K562 (cell line): ENCODE measurements at regions not wholly inside any gene's neighbourhood (a gene's known extent, or its start where the extent isn't known, plus 50 kb on each side); places are given as distances from the start of the nearest gene placed in this dataset.

Experiments used
- ATAC-seq: fragments of 200-7000 bp; cut with Tn5 transposase; 3 replicates; pipeline ENCODE4 v1.9.1; 2020; ENCODE audit warnings: moderate library complexity
- BruUV-seq: library from RNA; stranded (reverse); fragments of 400-500 nt; replicated peaks from 2 replicates; lab custom pipeline; 2021; lab: Mats Ljungman, UMichigan
- CTCF ChIA-PET: fragments of 300-600 bp; formaldehyde crosslinking; extraction: SDS; loops from one replicate; lab custom pipeline; 2021; ENCODE audit warnings: low intra/inter-chr PET ratio; lab: Yijun Ruan, JAX
- POLR2A ChIA-PET: fragments of 300-600, 350-650 bp; sonication (Branson Sonifier 250); formaldehyde crosslinking; extraction: SDS; loops from one replicate; lab custom pipeline; 2021; ENCODE audit warnings: antibody characterized with exemption, inconsistent platforms; lab: Yijun Ruan, JAX
- DNase-seq, 4 experiments: peaks; one replicate each; pipeline versions ENCODE4 v3.0.0 to v3.0.0-alpha.2; 2011 to 2018; ENCODE audit warnings: low spot score in 3 of 4, mixed read lengths in 3 of 4; ENCODE audit errors: extremely low read depth in 1 of 4
- FAIRE-seq: peaks from 2 replicates; lab custom pipeline; 2011; peaks lifted over from hg19 to GRCh38; lab: Jason Lieb, UNC
- H2AFZ ChIP-seq: 2 replicates; pipeline ENCODE4 v1.6.0; 2011; ENCODE audit warnings: low read depth, low read length, control low read depth, inconsistent platforms
- H3K27ac ChIP-seq: fragments of 200-600 bp; 3 replicates; pipeline ENCODE4 v1.8.0; 2011; ENCODE audit warnings: low read depth, mild to moderate bottlenecking, control low read depth, inconsistent platforms, low read length, moderate library complexity, mixed read lengths; ENCODE audit errors: extremely low read depth
- H3K27me3 ChIP-seq, 2 experiments: fragments of 300-600 bp in 1 of 2; 2 replicates in 1 of 2; 3 replicates in 1 of 2; pipeline versions ENCODE4 v1.6.0 to v1.8.0; 2011; ENCODE audit warnings: inconsistent platforms in 2 of 2, low read length in 2 of 2, mild to moderate bottlenecking in 1 of 2, mixed read lengths in 1 of 2, moderate library complexity in 1 of 2; ENCODE audit not compliant: control insufficient read depth in 2 of 2, insufficient read depth in 2 of 2
- H3K36me3 ChIP-seq: fragments of 300-600 bp; 3 replicates; pipeline ENCODE4 v1.8.0; 2011; ENCODE audit warnings: mild to moderate bottlenecking, low read length, inconsistent platforms; ENCODE audit not compliant: control insufficient read depth, insufficient read depth
- H3K4me1 ChIP-seq, 2 experiments: fragments of 200-600 bp in 1 of 2; replicated peaks in 1 of 2; 2 replicates in 1 of 2; 3 replicates in 1 of 2; pipeline versions ENCODE4 v1.5.1 to v1.8.0; 2011; ENCODE audit warnings: inconsistent platforms in 2 of 2, low read length in 2 of 2, mild to moderate bottlenecking in 1 of 2, mixed read lengths in 1 of 2, moderate library complexity in 1 of 2; ENCODE audit not compliant: control insufficient read depth in 2 of 2, insufficient read depth in 2 of 2
- H3K4me2 ChIP-seq: 2 replicates; pipeline ENCODE4 v1.6.1; 2011; ENCODE audit warnings: low read length, control low read depth, inconsistent platforms, mixed read lengths; ENCODE audit not compliant: insufficient read depth
- H3K4me3 ChIP-seq: fragments of 200-600 bp; sonication (generic), shearing (Covaris generic); 2 replicates; pipeline ENCODE4 v1.5.1; 2016; ENCODE audit warnings: control low read depth, inconsistent platforms
- H3K79me2 ChIP-seq: fragments of 200-600 bp; 3 replicates; pipeline ENCODE4 v1.8.0; 2011; ENCODE audit warnings: low read length, inconsistent platforms; ENCODE audit not compliant: control insufficient read depth, insufficient read depth
- H3K9ac ChIP-seq, 2 experiments: 2 replicates each; pipeline versions ENCODE4 v1.6.0 to v1.6.1; 2011; ENCODE audit warnings: low read depth in 2 of 2, low read length in 2 of 2, control low read depth in 1 of 2, inconsistent platforms in 1 of 2, mild to moderate bottlenecking in 1 of 2, mixed read lengths in 1 of 2; ENCODE audit not compliant: insufficient read depth in 1 of 2
- H3K9me1 ChIP-seq: one replicate; pipeline ENCODE4 v1.6.0; 2011; ENCODE audit warnings: inconsistent platforms, mild to moderate bottlenecking, low read length, moderate library complexity; ENCODE audit not compliant: control insufficient read depth, insufficient read depth
- H3K9me3 ChIP-seq: replicated peaks from 2 replicates; pipeline ENCODE4 v1.5.1; 2011; ENCODE audit warnings: low read depth, low read length, inconsistent platforms; ENCODE audit not compliant: control insufficient read depth, insufficient read depth
- H4K20me1 ChIP-seq: replicated peaks from 2 replicates; pipeline ENCODE4 v1.6.1; 2011; ENCODE audit warnings: low read length, inconsistent platforms, mixed read lengths; ENCODE audit not compliant: control insufficient read depth, insufficient read depth
- BRD4 ChIP-seq: fragments of 200-600 bp; sonication (generic); IDR thresholded peaks from 2 replicates; pipeline ENCODE4 v1.6.1; 2017; ENCODE audit warnings: inconsistent platforms
- CBFA2T3 ChIP-seq: fragments of 450-650 bp; IDR thresholded peaks from 2 replicates; pipeline ENCODE4 v1.6.1; 2017
- CSDE1 ChIP-seq, 2 experiments: fragments of 450-650 bp; IDR thresholded peaks; 2 replicates each; pipeline ENCODE4 v1.6.1; 2016; ENCODE audit warnings: mild to moderate bottlenecking in 1 of 2
- EGR1 ChIP-seq: fragments of 450-650 bp; conservative IDR thresholded peaks from 2 replicates; pipeline ENCODE4 v1.6.1; 2017; ENCODE audit warnings: mild to moderate bottlenecking
- EHMT2 ChIP-seq: fragments of 450-650 bp; IDR thresholded peaks from 2 replicates; pipeline ENCODE4 v1.6.1; 2018; ENCODE audit warnings: antibody characterized with exemption
- FOXP1 ChIP-seq: sonication (generic); formaldehyde crosslinking; IDR thresholded peaks from 2 replicates; pipeline ENCODE4 v1.8.0; 2022; ENCODE audit warnings: mild to moderate bottlenecking, missing genetic modification reagents
- HDAC6 ChIP-seq: IDR thresholded peaks from 2 replicates; pipeline ENCODE4 v1.6.1; 2012; ENCODE audit warnings: low read depth, mild to moderate bottlenecking, control low read depth, inconsistent platforms, low read length, moderate library complexity
- MEF2A ChIP-seq: IDR thresholded peaks from 2 replicates; pipeline ENCODE4 v1.6.1; 2011; ENCODE audit warnings: low read depth, mild to moderate bottlenecking, low read length, moderate library complexity; ENCODE audit not compliant: control insufficient read depth
- PCBP2 ChIP-seq: fragments of 200-400 bp; formaldehyde crosslinking; IDR thresholded peaks from 2 replicates; pipeline ENCODE4 v1.6.1; 2018; ENCODE audit warnings: low read length, low read depth, mild to moderate bottlenecking, moderate library complexity; ENCODE audit not compliant: poor library complexity, severe bottlenecking
- SAP30 ChIP-seq: fragments of 200-600 bp; sonication (generic); IDR thresholded peaks from 2 replicates; pipeline ENCODE4 v1.6.1; 2012; ENCODE audit warnings: borderline replicate concordance, low read depth, mild to moderate bottlenecking, moderate library complexity, low read length, control low read depth, inconsistent platforms; ENCODE audit not compliant: insufficient read depth, poor library complexity, severe bottlenecking
- XRCC3 ChIP-seq: fragments of 450-650 bp; IDR thresholded peaks from 2 replicates; pipeline ENCODE4 v1.6.1; 2017; ENCODE audit warnings: mild to moderate bottlenecking, moderate library complexity
- ZNF324 ChIP-seq: fragments of 250-450 bp; sonication (Bioruptor Pico); IDR thresholded peaks from 2 replicates; pipeline ENCODE4 v1.4.0; 2020; ENCODE audit warnings: mild to moderate bottlenecking
- ZNF57 ChIP-seq: fragments of 450-650 bp; formaldehyde crosslinking; IDR thresholded peaks from 2 replicates; pipeline ENCODE4 v1.4.0; 2020; ENCODE audit warnings: mild to moderate bottlenecking, moderate library complexity
- ZNF584 ChIP-seq: fragments of 200-800 bp; sonication (Bioruptor generic); IDR thresholded peaks from 2 replicates; pipeline ENCODE4 v1.6.1; 2016; ENCODE audit warnings: low read depth, mild to moderate bottlenecking, missing genetic modification characterization, missing compliant biosample characterization
- WGBS: fragments of 100-300 bp; shearing (Covaris generic); methylation state at CpG from one replicate; pipeline ENCODE4 v1.1.6; 2016; ENCODE audit warnings: low coverage, mixed read lengths; ENCODE audit not compliant: insufficient coverage; ENCODE audit errors: missing lambda C conversion rate; 5-methylcytosine and 5-hydroxymethylcytosine counted together
- in situ Hi-C: fragments of 300-500 bp; cut with MboI; formaldehyde crosslinking; loops from 4 replicates; pipeline ENCODE4 v1.15.0; 2018; ENCODE audit warnings: inconsistent platforms, mixed read lengths
- intact Hi-C: fragments of 100-400 bp; cut with micrococcal nuclease; formaldehyde crosslinking; loops from 2 replicates; pipeline ENCODE4 v1.14.2; 2022
- TF ChIP-seq, protein P1 (sequence below): sonication (generic); formaldehyde crosslinking; IDR thresholded peaks from 2 replicates; pipeline ENCODE4 v1.5.0; 2020; ENCODE audit warnings: missing genetic modification reagents
- TF ChIP-seq, protein P2 (sequence below): fragments of 200-800 bp; sonication (Bioruptor generic); IDR thresholded peaks from 2 replicates; pipeline ENCODE4 v1.6.1; 2017; ENCODE audit warnings: missing genetic modification characterization, missing compliant biosample characterization
- TF ChIP-seq, protein P3 (sequence below): fragments of 450-650 bp; IDR thresholded peaks from 2 replicates; pipeline ENCODE4 v1.6.1; 2016; ENCODE audit warnings: antibody characterized with exemption
- TF ChIP-seq, protein P4 (sequence below): fragments of 450-650 bp; formaldehyde crosslinking; IDR thresholded peaks from 2 replicates; pipeline ENCODE4 v1.4.0; 2022; ENCODE audit warnings: missing genetic modification characterization

DNA sequence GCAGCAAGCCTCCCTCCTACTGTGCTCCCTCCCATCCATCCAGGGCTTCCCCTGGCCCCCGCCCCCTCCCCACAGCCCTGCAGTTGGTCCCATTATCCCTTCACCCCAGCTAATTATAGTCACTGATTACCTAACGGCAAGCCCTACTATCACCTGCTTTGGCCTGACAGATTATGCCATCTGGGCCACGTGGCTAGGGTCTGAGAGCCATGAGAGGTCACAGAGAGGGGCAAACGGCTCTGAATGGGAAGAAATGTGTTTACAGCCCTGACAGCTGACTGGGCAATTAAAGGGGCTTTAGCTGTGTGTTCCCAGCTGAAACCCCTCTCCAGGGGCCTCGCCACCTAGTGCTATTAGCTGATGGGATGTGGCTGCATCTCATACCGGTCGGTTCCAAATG, 134.4 kb upstream of the CPEB2 start:
- in situ Hi-C loops (no loop called here), intact Hi-C loops (no loop called here)
- H3K36me3 ChIP-seq = no peaks in the 10 kb centered on the region
- no peaks in the 10 kb centered on the region for H4K20me1 ChIP-seq
- ATAC-seq (no peak), DNase-seq (peak in 2 of 4 experiments; percentile 12 to 31), FAIRE-seq (no peak)
- no peak overlapping the region for H3K4me2 ChIP-seq
- H3K9me3 ChIP-seq = no peaks in the 10 kb centered on the region
- CTCF ChIA-PET = no interaction called here
- H2AFZ ChIP-seq = peak overlapping the region; percentile 40
- no peaks in the 10 kb centered on the region for H3K79me2 ChIP-seq
- H3K27ac ChIP-seq = no peak overlapping the region
- no peaks in the 10 kb centered on the region for H3K9me1 ChIP-seq
- POLR2A ChIA-PET = interaction anchor here (0.7 to 1.0 kb wide), 2 partner anchors 12 to 136 kb away, joined by 4 to 5 read pairs; no protein-coding TSS in a partner anchor
- no peaks in the 10 kb centered on the region for H3K27me3 ChIP-seq
- WGBS = 14% methylated on average over 5 of the region's 7 CpGs
- peaks cover 3 to 17% of the 10 kb centered on the region in 2 experiments; a peak in 4 of 5 replicates for H3K4me1 ChIP-seq
- no peak overlapping the region for H3K4me3 ChIP-seq
- BruUV-seq = no TSS peak
- no peak overlapping the region for H3K9ac ChIP-seq
- TF ChIP-seq PCBP2 (no peak), HDAC6 (no peak), SAP30 (no peak), ZNF57 (CRISPR knock-in tag) (no peak), FOXP1 (no peak), XRCC3 (no peak), EHMT2 (no peak), EGR1 (no peak), BRD4 (no peak), MEF2A (0 out of 2 replicates have a peak, but pooled peaks have one; percentile 30), ZNF584 (CRISPR knock-in tag) (no peak), CBFA2T3 (peak; percentile 40; the same call in 1 of the 2 replicates), ZNF324 (no peak), CSDE1 (IDR thresholded peaks at IDR 0.05) (no peak)
- TF ChIP-seq, protein P1, sequence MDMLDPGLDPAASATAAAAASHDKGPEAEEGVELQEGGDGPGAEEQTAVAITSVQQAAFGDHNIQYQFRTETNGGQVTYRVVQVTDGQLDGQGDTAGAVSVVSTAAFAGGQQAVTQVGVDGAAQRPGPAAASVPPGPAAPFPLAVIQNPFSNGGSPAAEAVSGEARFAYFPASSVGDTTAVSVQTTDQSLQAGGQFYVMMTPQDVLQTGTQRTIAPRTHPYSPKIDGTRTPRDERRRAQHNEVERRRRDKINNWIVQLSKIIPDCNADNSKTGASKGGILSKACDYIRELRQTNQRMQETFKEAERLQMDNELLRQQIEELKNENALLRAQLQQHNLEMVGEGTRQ (CRISPR knock-in tag) = no peak
- TF ChIP-seq, protein P2, sequence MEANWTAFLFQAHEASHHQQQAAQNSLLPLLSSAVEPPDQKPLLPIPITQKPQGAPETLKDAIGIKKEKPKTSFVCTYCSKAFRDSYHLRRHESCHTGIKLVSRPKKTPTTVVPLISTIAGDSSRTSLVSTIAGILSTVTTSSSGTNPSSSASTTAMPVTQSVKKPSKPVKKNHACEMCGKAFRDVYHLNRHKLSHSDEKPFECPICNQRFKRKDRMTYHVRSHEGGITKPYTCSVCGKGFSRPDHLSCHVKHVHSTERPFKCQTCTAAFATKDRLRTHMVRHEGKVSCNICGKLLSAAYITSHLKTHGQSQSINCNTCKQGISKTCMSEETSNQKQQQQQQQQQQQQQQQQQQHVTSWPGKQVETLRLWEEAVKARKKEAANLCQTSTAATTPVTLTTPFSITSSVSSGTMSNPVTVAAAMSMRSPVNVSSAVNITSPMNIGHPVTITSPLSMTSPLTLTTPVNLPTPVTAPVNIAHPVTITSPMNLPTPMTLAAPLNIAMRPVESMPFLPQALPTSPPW (CRISPR knock-in tag) = 0 out of 2 replicates have a peak, but pooled peaks have one; percentile 9
- TF ChIP-seq, protein P3, sequence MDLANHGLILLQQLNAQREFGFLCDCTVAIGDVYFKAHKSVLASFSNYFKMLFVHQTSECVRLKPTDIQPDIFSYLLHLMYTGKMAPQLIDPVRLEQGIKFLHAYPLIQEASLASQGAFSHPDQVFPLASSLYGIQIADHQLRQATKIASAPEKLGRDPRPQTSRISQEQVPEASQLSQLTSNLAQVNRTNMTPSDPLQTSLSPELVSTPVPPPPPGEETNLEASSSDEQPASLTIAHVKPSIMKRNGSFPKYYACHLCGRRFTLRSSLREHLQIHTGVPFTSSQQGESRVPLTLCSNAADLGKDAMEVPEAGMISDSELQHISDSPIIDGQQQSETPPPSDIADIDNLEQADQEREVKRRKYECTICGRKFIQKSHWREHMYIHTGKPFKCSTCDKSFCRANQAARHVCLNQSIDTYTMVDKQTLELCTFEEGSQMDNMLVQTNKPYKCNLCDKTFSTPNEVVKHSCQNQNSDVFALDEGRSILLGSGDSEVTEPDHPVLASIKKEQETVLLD = no peak
- TF ChIP-seq, protein P4, sequence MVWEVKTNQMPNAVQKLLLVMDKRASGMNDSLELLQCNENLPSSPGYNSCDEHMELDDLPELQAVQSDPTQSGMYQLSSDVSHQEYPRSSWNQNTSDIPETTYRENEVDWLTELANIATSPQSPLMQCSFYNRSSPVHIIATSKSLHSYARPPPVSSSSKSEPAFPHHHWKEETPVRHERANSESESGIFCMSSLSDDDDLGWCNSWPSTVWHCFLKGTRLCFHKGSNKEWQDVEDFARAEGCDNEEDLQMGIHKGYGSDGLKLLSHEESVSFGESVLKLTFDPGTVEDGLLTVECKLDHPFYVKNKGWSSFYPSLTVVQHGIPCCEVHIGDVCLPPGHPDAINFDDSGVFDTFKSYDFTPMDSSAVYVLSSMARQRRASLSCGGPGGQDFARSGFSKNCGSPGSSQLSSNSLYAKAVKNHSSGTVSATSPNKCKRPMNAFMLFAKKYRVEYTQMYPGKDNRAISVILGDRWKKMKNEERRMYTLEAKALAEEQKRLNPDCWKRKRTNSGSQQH = no peak
